Keratinocyte (primary cell): ENCODE measurements at regions not wholly inside any gene's neighbourhood (a gene's known extent, or its start where the extent isn't known, plus 50 kb on each side); places are given as distances from the start of the nearest gene placed in this dataset.

ENCODE experiments used
- DNase-seq: peaks from one replicate; pipeline ENCODE4 v3.0.0-alpha.2; 2011; ENCODE audit warnings: low read depth, missing footprints, low spot score
- FAIRE-seq: peaks from 2 replicates; lab custom pipeline; 2011; peaks lifted over from hg19 to GRCh38; lab: Jason Lieb, UNC
- H2AFZ ChIP-seq: 2 replicates; pipeline ENCODE4 v1.6.0; 2012; ENCODE audit warnings: low read length, control low read depth, inconsistent platforms; ENCODE audit not compliant: control insufficient read depth
- H3K27ac ChIP-seq: 2 replicates; pipeline ENCODE4 v1.5.1; 2011; ENCODE audit warnings: low read length; ENCODE audit not compliant: control insufficient read depth, insufficient read depth
- H3K27me3 ChIP-seq: 3 replicates; pipeline ENCODE4 v1.6.0; 2011; ENCODE audit warnings: low read length; ENCODE audit not compliant: control insufficient read depth, insufficient read depth; ENCODE audit errors: extremely low read depth
- H3K36me3 ChIP-seq, 2 experiments: 2 replicates in 1 of 2; 3 replicates in 1 of 2; pipeline ENCODE4 v1.5.1; 2011; ENCODE audit warnings: low read length in 2 of 2, mild to moderate bottlenecking in 1 of 2; ENCODE audit not compliant: control insufficient read depth in 2 of 2, insufficient read depth in 2 of 2; ENCODE audit errors: extremely low read depth in 1 of 2
- H3K4me1 ChIP-seq: 3 replicates; pipeline ENCODE4 v1.5.1; 2011; ENCODE audit warnings: low read length; ENCODE audit not compliant: control insufficient read depth, insufficient read depth; ENCODE audit errors: extremely low read depth
- H3K4me2 ChIP-seq: 3 replicates; pipeline ENCODE4 v1.6.0; 2011; ENCODE audit warnings: low read depth, low read length; ENCODE audit not compliant: control insufficient read depth, insufficient read depth; ENCODE audit errors: extremely low read depth
- H3K4me3 ChIP-seq, 3 experiments: fragments of 200-600 bp in 1 of 3; sonication (generic) in 1 of 3; 2 replicates in 2 of 3; 3 replicates in 1 of 3; pipeline ENCODE4 v1.5.1; 2011 to 2016; ENCODE audit warnings: low read length in 3 of 3, mild to moderate bottlenecking in 3 of 3, control low read depth in 2 of 3, inconsistent platforms in 1 of 3, low read depth in 1 of 3, mixed read lengths in 1 of 3, mixed run types in 1 of 3, moderate library complexity in 1 of 3; ENCODE audit not compliant: control insufficient read depth in 2 of 3, insufficient read depth in 2 of 3; ENCODE audit errors: extremely low read depth in 1 of 3
- H3K79me2 ChIP-seq: 2 replicates; pipeline ENCODE4 v1.6.0; 2012; ENCODE audit warnings: low read length; ENCODE audit not compliant: control insufficient read depth, insufficient read depth
- H3K9ac ChIP-seq: 3 replicates; pipeline ENCODE4 v1.6.0; 2011; ENCODE audit warnings: low read length; ENCODE audit not compliant: control insufficient read depth, insufficient read depth; ENCODE audit errors: extremely low read depth
- H3K9me1 ChIP-seq: 3 replicates; pipeline ENCODE4 v1.6.0; 2011; ENCODE audit warnings: low read length; ENCODE audit not compliant: control insufficient read depth, insufficient read depth; ENCODE audit errors: extremely low read depth
- H3K9me3 ChIP-seq: 2 replicates; pipeline ENCODE4 v1.5.1; 2012; ENCODE audit warnings: low read depth, low read length; ENCODE audit not compliant: control insufficient read depth
- H4K20me1 ChIP-seq: 3 replicates; pipeline ENCODE4 v1.6.0; 2011; ENCODE audit warnings: low read length; ENCODE audit not compliant: control insufficient read depth, insufficient read depth; ENCODE audit errors: extremely low read depth
- CTCF ChIP-seq, 3 experiments: IDR thresholded peaks in 1 of 3; conservative IDR thresholded peaks in 1 of 3; optimal IDR thresholded peaks in 1 of 3; 2 replicates in 2 of 3; 3 replicates in 1 of 3; pipeline versions ENCODE3 to v1.5.1; 2011; ENCODE audit warnings: low read length in 3 of 3, mild to moderate bottlenecking in 3 of 3, moderate library complexity in 2 of 3, control low read depth in 1 of 3, inconsistent platforms in 1 of 3; ENCODE audit not compliant: insufficient read depth in 2 of 3; ENCODE audit errors: extremely low read depth in 1 of 3
- EZH2 ChIP-seq: IDR thresholded peaks from one replicate; pipeline ENCODE4 v1.6.1; 2012; ENCODE audit warnings: inconsistent platforms, mild to moderate bottlenecking, low read length, moderate library complexity
- dilution Hi-C: fragments of 300-500 bp; cut with MboI; formaldehyde crosslinking; loops from one replicate; pipeline ENCODE4 v1.7.0; 2020; ENCODE audit warnings: low sequenced_read_pairs; ENCODE audit not compliant: extremely low pct_ligation_motif_present

- dilution Hi-C loops, result no loop called here
- TF ChIP-seq CTCF (optimal IDR thresholded peaks at IDR 0.05 in 1 of 3, IDR thresholded peaks at IDR 0.05 in 1 of 3, conservative IDR thresholded peaks at IDR 0.05 in 1 of 3; ENCODE audit: extremely low read depth in 1 of 3, insufficient read depth in 2 of 3, low read length in 3 of 3), result no peak
- TF ChIP-seq EZH2, result no peak
- H3K4me3 ChIP-seq, result no peak overlapping the region
- no peak for FAIRE-seq
- no peak overlapping the region for H3K9ac ChIP-seq
- no peaks in the 10 kb centered on the region for H3K27me3 ChIP-seq
- H2AFZ ChIP-seq, result no peak overlapping the region
- no peaks in the 10 kb centered on the region for H3K9me3 ChIP-seq
- H3K36me3 ChIP-seq, result no peaks in the 10 kb centered on the region
- no peak overlapping the region for H3K27ac ChIP-seq
- H3K4me2 ChIP-seq, result no peak overlapping the region
- no peak for DNase-seq
- H3K4me1 ChIP-seq, result no peaks in the 10 kb centered on the region
- no peaks in the 10 kb centered on the region for H3K9me1 ChIP-seq
- H4K20me1 ChIP-seq, result no peaks in the 10 kb centered on the region
- H3K79me2 ChIP-seq, result no peaks in the 10 kb centered on the region
These were observed 586.4 kb upstream of the CNTNAP5 start for GRCh38 chr2:123438675-123439074.

DNA sequence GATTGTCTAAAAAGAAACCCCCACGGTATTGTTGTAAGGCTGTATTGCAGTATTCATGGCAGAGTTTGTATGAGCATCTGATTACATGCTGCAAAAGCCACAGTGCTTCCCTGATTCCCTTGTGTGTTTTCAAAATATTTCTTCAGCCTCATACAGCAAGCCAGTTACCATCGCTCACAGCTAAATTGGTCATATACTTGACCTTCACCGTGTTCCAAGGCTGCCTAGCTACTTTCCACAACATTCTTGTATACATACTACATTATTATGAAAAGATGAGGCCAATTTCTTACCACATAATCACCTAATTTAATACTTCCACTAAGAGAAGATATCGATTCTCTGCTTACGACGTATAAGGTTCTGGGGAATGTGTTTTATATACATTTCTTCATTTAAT, 576.3 kb upstream of the CNTNAP5 start:
- Histone ChIP-seq H3K9me1 (no peaks in the 10 kb centered on the region), H3K27ac (no peak overlapping the region), H2AFZ (no peak overlapping the region), H3K27me3 (no peaks in the 10 kb centered on the region), H3K4me2 (no peak overlapping the region), H3K9me3 (no peaks in the 10 kb centered on the region), H3K4me1 (no peaks in the 10 kb centered on the region), H4K20me1 (no peaks in the 10 kb centered on the region), H3K36me3 (no peaks in the 10 kb centered on the region), H3K79me2 (no peaks in the 10 kb centered on the region), H3K9ac (no peak overlapping the region), H3K4me3 (no peak overlapping the region)
- DNase-seq (no peak), FAIRE-seq (no peak)
- dilution Hi-C loops, result no loop called here
- no peak for TF ChIP-seq CTCF (optimal IDR thresholded peaks at IDR 0.05 in 1 of 3, IDR thresholded peaks at IDR 0.05 in 1 of 3, conservative IDR thresholded peaks at IDR 0.05 in 1 of 3; ENCODE audit: extremely low read depth in 1 of 3, insufficient read depth in 2 of 3, low read length in 3 of 3)
- TF ChIP-seq EZH2, result no peak
